ENCODE measurements at regions not wholly inside any gene's neighbourhood (a gene's known extent, or its start where the extent isn't known, plus 50 kb on each side); places are given as distances from the start of the nearest gene placed in this dataset.

DNA sequence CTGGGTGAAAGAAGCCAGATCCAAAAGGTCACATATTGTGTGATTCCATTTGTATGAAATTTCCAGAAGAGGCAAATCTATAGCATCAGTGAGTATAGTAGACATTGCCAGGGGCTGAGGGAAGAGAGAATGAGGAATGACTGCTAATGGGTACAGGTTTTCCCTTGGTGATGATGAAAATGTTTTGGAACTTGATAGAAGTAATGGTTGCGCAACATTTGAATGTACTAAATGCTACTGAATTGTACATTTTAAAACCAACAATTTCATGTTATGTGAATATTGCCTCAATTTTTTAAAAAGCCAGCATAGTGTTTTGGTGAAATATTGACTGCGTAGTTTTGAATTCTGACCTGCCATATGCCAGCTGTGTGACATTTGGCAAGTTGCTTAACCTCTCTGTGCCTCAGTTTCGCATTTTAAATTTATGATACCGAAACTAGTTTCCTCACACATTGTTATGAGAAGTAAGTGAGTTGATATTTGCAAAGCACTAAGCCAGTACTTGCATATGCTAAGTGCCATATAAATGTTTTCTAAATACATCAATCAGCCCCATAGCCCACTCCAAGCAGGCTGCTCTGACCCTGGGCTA is 75.4 kb upstream of the TMEM45B start:
- no peaks in the 10 kb centered on the region for H3K9me3 Mint-ChIP-seq (ENCODE audit: unreplicated experiment)
- no peaks in the 10 kb centered on the region for H3K27me3 Mint-ChIP-seq (ENCODE audit: unreplicated experiment)
- no peak overlapping the region for H3K4me3 Mint-ChIP-seq (ENCODE audit: unreplicated experiment)
- H3K36me3 Mint-ChIP-seq (ENCODE audit: unreplicated experiment) = no peaks in the 10 kb centered on the region
- H3K4me1 Mint-ChIP-seq (ENCODE audit: low read depth, unreplicated experiment) = no peaks in the 10 kb centered on the region
- no peak overlapping the region for H3K27ac Mint-ChIP-seq (ENCODE audit: unreplicated experiment)
- TF ChIP-seq, protein P1, sequence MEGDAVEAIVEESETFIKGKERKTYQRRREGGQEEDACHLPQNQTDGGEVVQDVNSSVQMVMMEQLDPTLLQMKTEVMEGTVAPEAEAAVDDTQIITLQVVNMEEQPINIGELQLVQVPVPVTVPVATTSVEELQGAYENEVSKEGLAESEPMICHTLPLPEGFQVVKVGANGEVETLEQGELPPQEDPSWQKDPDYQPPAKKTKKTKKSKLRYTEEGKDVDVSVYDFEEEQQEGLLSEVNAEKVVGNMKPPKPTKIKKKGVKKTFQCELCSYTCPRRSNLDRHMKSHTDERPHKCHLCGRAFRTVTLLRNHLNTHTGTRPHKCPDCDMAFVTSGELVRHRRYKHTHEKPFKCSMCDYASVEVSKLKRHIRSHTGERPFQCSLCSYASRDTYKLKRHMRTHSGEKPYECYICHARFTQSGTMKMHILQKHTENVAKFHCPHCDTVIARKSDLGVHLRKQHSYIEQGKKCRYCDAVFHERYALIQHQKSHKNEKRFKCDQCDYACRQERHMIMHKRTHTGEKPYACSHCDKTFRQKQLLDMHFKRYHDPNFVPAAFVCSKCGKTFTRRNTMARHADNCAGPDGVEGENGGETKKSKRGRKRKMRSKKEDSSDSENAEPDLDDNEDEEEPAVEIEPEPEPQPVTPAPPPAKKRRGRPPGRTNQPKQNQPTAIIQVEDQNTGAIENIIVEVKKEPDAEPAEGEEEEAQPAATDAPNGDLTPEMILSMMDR (IDR thresholded peaks at IDR 0.05; ENCODE audit: partially characterized antibody, unreplicated experiment) = no peak
- no peak for DNase-seq

DNA sequence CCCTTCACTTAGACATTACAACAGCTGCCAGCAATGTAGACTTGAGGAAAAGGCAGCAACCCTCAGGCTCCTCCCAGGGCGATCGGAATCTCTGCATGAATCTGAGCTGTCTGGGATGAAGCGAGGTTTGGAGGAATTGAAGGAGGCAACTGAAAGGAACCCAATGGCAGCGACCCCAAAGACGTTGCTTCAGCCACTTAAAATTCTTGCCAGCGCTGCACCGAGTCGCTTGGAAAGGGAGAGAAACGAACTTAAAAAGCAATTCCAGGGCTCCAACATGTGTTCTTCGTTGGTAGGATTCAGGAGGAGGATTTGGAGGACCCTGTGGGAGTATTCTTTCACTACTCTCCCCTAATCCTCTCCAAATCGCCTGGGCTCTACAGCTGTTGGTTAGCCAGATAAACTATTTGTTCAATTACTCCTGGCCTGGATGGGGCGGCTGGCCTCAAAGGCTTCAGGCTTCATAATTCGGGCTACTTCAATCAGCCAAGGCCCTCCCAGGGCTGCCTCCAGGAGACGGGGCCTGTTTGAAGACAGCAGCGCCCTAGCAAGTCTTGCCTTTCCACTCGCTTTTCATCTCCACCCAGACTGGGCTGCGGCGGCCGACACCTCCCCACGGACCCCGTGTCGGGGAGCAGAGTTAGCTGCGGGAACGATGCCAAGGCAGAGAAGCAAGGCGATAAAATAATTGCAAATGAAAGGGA is 72.4 kb upstream of the TMEM45B start:
- Mint-ChIP-seq H3K9me3 (ENCODE audit: unreplicated experiment) (no peaks in the 10 kb centered on the region), H3K36me3 (ENCODE audit: unreplicated experiment) (no peaks in the 10 kb centered on the region), H3K27me3 (ENCODE audit: unreplicated experiment) (peaks cover 2% of the 10 kb centered on the region), H3K4me1 (ENCODE audit: low read depth, unreplicated experiment) (no peaks in the 10 kb centered on the region), H3K27ac (ENCODE audit: unreplicated experiment) (no peak overlapping the region), H3K4me3 (ENCODE audit: unreplicated experiment) (no peak overlapping the region)
- DNase-seq = no peak
- TF ChIP-seq, protein P1 (IDR thresholded peaks at IDR 0.05; ENCODE audit: partially characterized antibody, unreplicated experiment) = no peak

DNA sequence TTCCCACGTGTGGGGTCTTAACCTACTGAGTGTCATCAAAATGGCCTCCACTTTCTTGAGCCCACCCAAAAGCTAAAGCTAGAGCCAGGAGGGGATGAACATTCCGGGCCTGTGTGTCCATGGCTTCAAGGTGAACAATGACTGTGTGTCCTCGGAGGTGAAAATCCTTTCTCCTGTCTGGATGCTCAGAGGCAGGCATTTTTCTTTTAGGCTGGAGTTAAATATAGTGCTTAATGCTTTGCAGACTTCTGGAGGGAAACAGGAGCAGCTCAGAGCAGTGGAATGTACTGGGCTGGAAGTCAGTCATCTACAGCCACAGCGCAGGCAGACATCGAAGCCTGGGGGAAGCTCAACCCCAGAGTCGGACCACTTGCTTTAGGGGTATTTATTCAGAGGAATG is 68.6 kb upstream of the TMEM45B start:
- Mint-ChIP-seq H3K27ac (ENCODE audit: unreplicated experiment) (no peak overlapping the region), H3K27me3 (ENCODE audit: unreplicated experiment) (peaks cover 6% of the 10 kb centered on the region), H3K4me1 (ENCODE audit: low read depth, unreplicated experiment) (no peaks in the 10 kb centered on the region), H3K9me3 (ENCODE audit: unreplicated experiment) (peaks cover 2% of the 10 kb centered on the region), H3K36me3 (ENCODE audit: unreplicated experiment) (peaks cover 4% of the 10 kb centered on the region), H3K4me3 (ENCODE audit: unreplicated experiment) (no peak overlapping the region)
- DNase-seq = no peak
- TF ChIP-seq, protein P1 (IDR thresholded peaks at IDR 0.05; ENCODE audit: partially characterized antibody, unreplicated experiment) = no peak

DNA sequence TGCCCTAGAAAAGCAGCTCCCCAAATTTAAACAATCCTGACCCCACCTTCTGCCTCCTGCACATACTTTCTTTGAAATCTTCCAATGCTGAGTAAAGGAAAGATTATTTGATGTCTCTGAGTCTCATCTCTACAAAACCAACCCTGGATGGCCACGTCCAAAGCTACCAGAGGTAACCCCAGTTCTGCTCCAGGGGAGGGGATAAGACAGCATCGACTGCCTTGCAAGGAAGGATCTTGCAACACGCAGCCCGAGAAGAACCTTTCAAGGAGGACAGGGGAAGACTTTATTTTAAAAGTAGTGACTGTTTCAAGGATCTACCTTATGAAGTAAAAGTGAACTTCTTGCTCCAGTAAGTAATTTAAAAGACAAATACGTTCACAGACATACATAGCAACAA is 66.5 kb upstream of the TMEM45B start:
- no peak overlapping the region for H3K27ac Mint-ChIP-seq (ENCODE audit: unreplicated experiment)
- peaks cover 4% of the 10 kb centered on the region for H3K36me3 Mint-ChIP-seq (ENCODE audit: unreplicated experiment)
- H3K9me3 Mint-ChIP-seq (ENCODE audit: unreplicated experiment) = peaks cover 2% of the 10 kb centered on the region
- H3K4me3 Mint-ChIP-seq (ENCODE audit: unreplicated experiment) = no peak overlapping the region
- peaks cover 6% of the 10 kb centered on the region for H3K27me3 Mint-ChIP-seq (ENCODE audit: unreplicated experiment)
- no peaks in the 10 kb centered on the region for H3K4me1 Mint-ChIP-seq (ENCODE audit: low read depth, unreplicated experiment)
- TF ChIP-seq, protein P1 (IDR thresholded peaks at IDR 0.05; ENCODE audit: partially characterized antibody, unreplicated experiment) = no peak
- DNase-seq = no peak
